Erythroblast (primary cell): ENCODE measurements at regions not wholly inside any gene's neighbourhood (a gene's known extent, or its start where the extent isn't known, plus 50 kb on each side); places are given as distances from the start of the nearest gene placed in this dataset.

Experiments used
- GATA1 ChIP-seq: IDR thresholded peaks from 2 replicates; pipeline ENCODE4 v1.6.1; 2011; ENCODE audit warnings: low read depth, mild to moderate bottlenecking, control low read depth, low read length, moderate library complexity
- POLR2A ChIP-seq: IDR thresholded peaks from 2 replicates; pipeline ENCODE4 v1.6.1; 2011; ENCODE audit warnings: mild to moderate bottlenecking, low read length

- no peak for TF ChIP-seq POLR2A
- no peak for TF ChIP-seq GATA1
Measured at GRCh38 chr10:33818343-33818742, 483.9 kb upstream of the NRP1 start.
